ENCODE measurements at regions not wholly inside any gene's neighbourhood (a gene's known extent, or its start where the extent isn't known, plus 50 kb on each side); places are given as distances from the start of the nearest gene placed in this dataset.

DNA sequence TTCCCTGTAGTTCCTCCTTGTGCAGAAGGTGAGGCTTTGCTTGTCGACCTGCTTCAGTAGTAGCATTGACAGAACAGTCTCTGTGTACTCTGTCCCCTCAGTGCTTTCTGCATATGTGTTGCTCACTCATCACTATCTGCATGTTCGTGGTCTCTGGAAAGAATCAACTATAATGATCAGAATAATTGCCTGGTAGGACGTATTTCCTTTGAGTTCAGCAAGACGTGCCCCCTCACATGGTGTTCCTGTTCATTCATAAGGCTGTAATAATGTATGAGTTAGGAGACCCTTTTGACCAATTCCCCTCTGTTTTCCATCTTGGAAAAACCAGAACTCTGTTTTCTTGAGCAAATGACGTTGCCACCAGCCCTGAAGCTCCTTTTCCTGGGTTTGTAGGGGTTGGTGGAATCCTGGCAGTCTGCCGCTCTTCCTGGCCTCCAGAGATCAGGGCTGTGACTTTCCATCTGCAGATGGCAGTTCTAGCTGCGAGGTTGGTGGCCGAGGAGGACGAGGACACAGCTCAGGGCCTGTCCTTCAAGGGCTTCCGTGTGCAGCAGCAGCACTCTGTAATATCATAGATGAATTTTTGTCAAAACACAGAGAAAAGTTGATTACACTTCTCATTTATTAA lies 61.9 kb downstream of the EXOSC2 start:
- no peaks in the 10 kb centered on the region for H3K9me3 ChIP-seq (ENCODE audit: control insufficient read depth, low read depth, low read length)
- DNase-seq: no peak
- H3K4me3 ChIP-seq (ENCODE audit: low read length): no peak overlapping the region
- H3K36me3 ChIP-seq (ENCODE audit: control insufficient read depth, insufficient read depth, low read length): no peaks in the 10 kb centered on the region
- no peaks in the 10 kb centered on the region for H3K27me3 ChIP-seq (ENCODE audit: control insufficient read depth, insufficient read depth, low read length)
- H3K27ac ChIP-seq (ENCODE audit: low read length): no peak overlapping the region
- peaks cover 5% of the 10 kb centered on the region for H3K4me1 ChIP-seq (ENCODE audit: control insufficient read depth, insufficient read depth, low read length)
- no CpG with 5 or more reads among the region's 10 CpGs for WGBS (ENCODE audit: insufficient coverage, low lambda C conversion rate)

DNA sequence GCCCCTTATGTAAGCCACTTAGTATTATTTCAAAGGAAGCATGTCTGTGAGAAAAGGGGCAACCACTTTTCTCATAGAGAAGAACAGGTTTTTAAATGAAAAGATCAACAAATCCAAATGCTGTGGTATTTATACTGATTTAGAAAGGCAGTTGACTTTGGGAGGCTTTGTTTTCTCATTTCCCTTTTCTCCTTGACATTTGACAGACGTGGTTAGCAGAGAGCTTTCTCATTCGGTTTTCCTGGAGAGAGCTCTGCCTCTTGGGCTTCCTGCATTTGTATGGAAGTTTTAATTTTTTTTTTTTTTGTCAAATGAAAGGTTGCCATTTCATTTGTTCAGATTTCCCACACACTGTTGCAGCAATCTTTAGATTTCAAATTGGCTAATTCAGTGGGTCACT lies 62.5 kb downstream of the EXOSC2 start:
- Histone ChIP-seq H3K27me3 (ENCODE audit: control insufficient read depth, insufficient read depth, low read length) (no peaks in the 10 kb centered on the region), H3K4me1 (ENCODE audit: control insufficient read depth, insufficient read depth, low read length) (peaks cover 5% of the 10 kb centered on the region), H3K36me3 (ENCODE audit: control insufficient read depth, insufficient read depth, low read length) (no peaks in the 10 kb centered on the region), H3K4me3 (ENCODE audit: low read length) (no peak overlapping the region), H3K27ac (ENCODE audit: low read length) (no peak overlapping the region), H3K9me3 (ENCODE audit: control insufficient read depth, low read depth, low read length) (no peaks in the 10 kb centered on the region)
- no peak for DNase-seq
- 40% methylated on average over 1 of the region's 2 CpGs for WGBS (ENCODE audit: insufficient coverage, low lambda C conversion rate)

DNA sequence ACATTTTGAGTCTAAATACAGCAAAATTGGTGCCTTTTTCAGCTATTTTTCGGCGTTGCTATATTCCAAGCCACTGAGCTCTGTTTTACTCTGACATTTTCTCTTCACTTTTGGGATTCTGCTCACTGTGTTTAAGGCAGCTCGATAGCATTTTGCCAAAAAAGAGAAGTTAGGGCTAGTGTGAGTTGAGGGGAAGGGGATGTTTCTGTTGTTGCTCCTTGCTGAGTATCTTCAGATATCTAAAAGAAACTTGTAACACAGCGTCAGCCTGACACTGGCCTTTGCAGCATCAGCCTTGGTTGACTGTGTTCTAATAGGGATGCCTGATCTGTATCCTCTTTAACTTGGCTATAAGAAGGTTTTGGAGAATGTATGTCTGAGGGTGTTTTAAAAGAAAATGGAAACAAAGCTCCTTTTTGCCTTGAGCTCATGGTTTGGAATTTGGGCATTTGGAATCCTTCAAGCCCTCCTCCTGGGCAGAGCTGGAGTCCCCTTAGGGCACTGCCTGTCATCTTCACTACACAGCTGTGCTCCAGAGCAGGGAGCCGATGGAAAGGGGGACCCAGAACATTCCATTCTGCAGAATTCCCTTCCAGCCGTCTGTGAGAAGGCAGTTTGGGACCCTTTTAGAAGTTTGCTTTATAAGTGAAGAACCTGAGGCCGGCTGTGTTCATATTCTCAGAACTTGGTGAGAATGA lies 63.0 kb downstream of the EXOSC2 start:
- 70% methylated on average over 2 of the region's 7 CpGs for WGBS (ENCODE audit: insufficient coverage, low lambda C conversion rate)
- Histone ChIP-seq H3K27ac (ENCODE audit: low read length) (no peak overlapping the region), H3K27me3 (ENCODE audit: control insufficient read depth, insufficient read depth, low read length) (no peaks in the 10 kb centered on the region), H3K9me3 (ENCODE audit: control insufficient read depth, low read depth, low read length) (no peaks in the 10 kb centered on the region), H3K4me3 (ENCODE audit: low read length) (no peak overlapping the region), H3K4me1 (ENCODE audit: control insufficient read depth, insufficient read depth, low read length) (peaks cover 5% of the 10 kb centered on the region), H3K36me3 (ENCODE audit: control insufficient read depth, insufficient read depth, low read length) (no peaks in the 10 kb centered on the region)
- no peak for DNase-seq

DNA sequence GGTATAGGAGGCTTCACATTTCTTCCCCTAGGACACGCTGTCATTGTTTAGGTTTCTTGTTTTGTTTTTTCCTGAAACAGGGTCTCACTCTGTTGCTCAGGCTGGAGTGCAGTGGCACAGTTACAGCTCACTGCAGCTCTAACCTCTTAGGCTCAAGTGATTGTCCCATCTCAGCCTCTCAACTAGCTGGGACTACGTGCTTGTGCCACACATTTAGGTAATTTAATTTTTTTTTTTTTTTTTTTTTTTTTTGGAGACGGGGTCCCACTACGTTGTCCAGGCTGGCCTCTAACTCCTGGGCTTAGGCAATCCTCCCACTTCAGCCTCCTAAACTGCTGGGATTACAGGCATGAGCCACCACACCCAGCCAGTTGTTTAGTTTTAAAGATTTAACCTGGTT lies 66.2 kb downstream of the EXOSC2 start:
- H3K4me1 ChIP-seq (ENCODE audit: control insufficient read depth, insufficient read depth, low read length): peaks cover 2% of the 10 kb centered on the region
- H3K27ac ChIP-seq (ENCODE audit: low read length): no peak overlapping the region
- no peaks in the 10 kb centered on the region for H3K36me3 ChIP-seq (ENCODE audit: control insufficient read depth, insufficient read depth, low read length)
- H3K4me3 ChIP-seq (ENCODE audit: low read length): no peak overlapping the region
- no CpG with 5 or more reads among the region's 4 CpGs for WGBS (ENCODE audit: insufficient coverage, low lambda C conversion rate)
- H3K27me3 ChIP-seq (ENCODE audit: control insufficient read depth, insufficient read depth, low read length): no peaks in the 10 kb centered on the region
- no peak for DNase-seq
- H3K9me3 ChIP-seq (ENCODE audit: control insufficient read depth, low read depth, low read length): no peaks in the 10 kb centered on the region

DNA sequence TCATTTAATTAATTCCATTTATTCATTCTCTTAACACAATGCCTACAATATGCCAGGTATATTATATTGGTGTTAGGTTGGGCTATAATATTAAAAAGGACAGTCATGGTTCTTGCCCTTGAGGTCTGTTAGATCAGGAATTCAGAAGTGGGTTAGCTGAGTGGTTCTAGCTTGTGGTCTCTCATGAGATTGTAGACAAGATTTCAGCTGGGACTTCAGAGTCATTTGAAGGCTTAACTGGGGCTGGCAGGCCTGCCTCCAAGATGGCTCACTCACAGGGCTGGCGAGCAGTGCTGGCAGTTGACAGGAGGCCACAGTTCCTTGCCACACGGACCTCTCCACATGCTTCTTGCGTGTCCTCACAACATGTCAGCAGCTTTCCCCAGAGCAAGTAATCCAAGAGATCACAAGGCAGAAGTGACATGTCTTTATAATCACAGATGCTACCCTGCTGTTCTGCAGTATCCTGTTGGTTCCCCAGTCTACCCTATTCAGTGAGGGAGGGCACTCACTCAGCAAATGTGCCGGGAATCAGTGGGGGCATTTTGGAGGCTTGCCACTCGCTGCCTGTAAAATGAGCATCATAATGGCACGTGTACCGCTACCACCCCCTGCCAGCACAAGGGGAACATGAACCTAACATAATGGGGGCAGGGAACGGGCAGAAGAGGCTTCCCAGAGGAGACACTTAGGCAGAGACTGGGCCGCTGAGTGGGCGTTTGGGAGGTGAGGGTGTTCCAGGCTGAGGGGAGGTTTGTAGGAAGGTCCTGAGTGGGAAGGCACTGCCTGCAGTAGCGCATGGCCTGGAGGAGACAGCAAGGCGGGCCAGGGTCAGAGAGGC lies 70.0 kb downstream of the EXOSC2 start:
- WGBS (ENCODE audit: insufficient coverage, low lambda C conversion rate): no CpG with 5 or more reads among the region's 12 CpGs
- Histone ChIP-seq H3K9me3 (ENCODE audit: control insufficient read depth, low read depth, low read length) (no peaks in the 10 kb centered on the region), H3K4me3 (ENCODE audit: low read length) (no peak overlapping the region), H3K4me1 (ENCODE audit: control insufficient read depth, insufficient read depth, low read length) (peaks cover 31% of the 10 kb centered on the region), H3K36me3 (ENCODE audit: control insufficient read depth, insufficient read depth, low read length) (no peaks in the 10 kb centered on the region), H3K27me3 (ENCODE audit: control insufficient read depth, insufficient read depth, low read length) (no peaks in the 10 kb centered on the region), H3K27ac (ENCODE audit: low read length) (no peak overlapping the region)
- no peak for DNase-seq

DNA sequence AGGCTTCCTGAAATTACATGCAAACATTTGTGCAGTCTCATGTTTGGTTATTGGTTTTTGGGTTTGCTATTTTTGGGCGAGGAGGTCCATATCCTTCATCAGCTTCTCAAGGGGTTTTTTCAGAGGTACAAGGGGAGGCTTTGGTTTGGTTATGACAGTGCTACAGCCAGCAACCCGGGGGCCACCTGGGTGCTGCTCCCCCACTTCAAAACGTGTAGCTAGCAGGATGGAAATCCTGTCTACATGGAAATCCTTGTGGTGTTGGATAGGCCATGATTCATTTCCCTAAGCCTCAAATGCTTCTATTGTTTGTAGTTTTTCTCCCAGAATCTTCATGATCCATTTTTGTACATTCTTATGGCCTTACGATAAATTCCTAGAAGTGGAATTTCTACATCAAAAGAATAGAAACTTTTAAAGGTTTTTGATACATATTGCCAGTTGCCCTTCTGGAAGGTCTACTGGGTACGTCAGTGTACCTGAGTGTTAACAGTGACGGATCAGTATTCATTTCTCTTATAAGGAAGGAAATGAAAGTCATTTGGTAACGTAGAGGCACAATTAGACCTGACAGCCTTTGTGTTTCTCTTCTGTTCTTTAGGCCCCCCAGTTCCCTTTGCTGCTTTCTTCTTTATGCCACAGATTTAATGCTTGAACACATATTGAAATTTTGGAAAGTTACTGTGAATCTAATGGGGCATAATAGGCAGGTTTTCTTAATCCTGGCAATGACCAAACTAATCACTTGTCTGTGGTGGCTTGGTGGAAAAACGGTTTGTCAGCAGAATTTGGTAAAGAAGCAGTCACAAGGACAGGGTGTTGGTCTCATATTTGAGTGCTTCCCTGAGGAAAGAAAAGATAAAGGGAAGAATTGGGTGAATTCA lies 69.7 kb upstream of the ABL1 start:
- H3K27ac ChIP-seq (ENCODE audit: low read length): no peak overlapping the region
- no peaks in the 10 kb centered on the region for H3K27me3 ChIP-seq (ENCODE audit: control insufficient read depth, insufficient read depth, low read length)
- H3K4me1 ChIP-seq (ENCODE audit: control insufficient read depth, insufficient read depth, low read length): peaks cover 35% of the 10 kb centered on the region
- 100% methylated on average over 1 of the region's 8 CpGs for WGBS (ENCODE audit: insufficient coverage, low lambda C conversion rate)
- no peaks in the 10 kb centered on the region for H3K36me3 ChIP-seq (ENCODE audit: control insufficient read depth, insufficient read depth, low read length)
- DNase-seq: no peak
- H3K9me3 ChIP-seq (ENCODE audit: control insufficient read depth, low read depth, low read length): no peaks in the 10 kb centered on the region
- no peak overlapping the region for H3K4me3 ChIP-seq (ENCODE audit: low read length)

DNA sequence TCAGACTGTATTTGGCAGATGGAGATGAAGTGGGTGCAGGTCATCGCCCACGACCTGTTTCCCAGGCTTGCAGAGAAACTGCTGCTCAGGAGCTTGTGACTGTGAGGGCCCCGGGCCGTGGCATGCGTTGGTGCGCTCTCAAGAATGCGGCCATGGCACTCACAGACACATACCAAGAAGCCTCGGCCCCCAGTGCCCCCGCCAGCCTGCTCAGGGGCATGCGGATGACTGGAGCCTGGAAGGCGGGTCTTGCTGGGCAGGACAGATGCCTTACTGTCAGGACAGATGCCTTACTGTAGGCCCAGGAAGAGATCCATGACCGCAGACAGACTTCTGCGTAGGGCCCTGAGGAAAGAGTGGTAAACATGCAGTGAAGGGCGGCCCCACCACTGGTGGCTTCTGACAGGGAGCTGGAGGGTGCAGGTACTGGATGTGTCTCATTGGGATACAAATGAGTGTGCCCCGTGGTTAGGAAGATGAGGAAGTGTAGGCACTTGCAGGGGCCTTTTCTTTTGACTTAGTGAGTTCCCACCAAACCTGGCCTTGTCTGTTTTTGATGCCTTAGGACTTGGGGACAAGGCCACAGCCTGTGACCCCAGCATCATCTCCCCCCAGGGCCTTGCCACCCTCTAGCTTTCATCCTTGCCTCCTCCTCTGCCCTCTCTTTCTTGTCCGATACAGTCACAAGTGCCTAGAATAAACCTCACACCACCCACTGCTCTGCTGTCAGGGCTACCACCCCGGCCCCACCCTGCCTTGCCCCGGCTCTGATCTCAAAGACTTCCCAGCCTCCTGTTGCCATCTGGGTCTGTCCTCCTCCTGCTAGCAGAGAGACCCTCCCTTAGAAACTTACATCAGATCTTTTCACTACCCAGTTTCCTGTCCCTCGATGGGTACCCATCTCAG lies 68.8 kb upstream of the ABL1 start:
- Histone ChIP-seq H3K4me1 (ENCODE audit: control insufficient read depth, insufficient read depth, low read length) (peaks cover 39% of the 10 kb centered on the region), H3K4me3 (ENCODE audit: low read length) (no peak overlapping the region), H3K9me3 (ENCODE audit: control insufficient read depth, low read depth, low read length) (no peaks in the 10 kb centered on the region), H3K36me3 (ENCODE audit: control insufficient read depth, insufficient read depth, low read length) (no peaks in the 10 kb centered on the region), H3K27ac (ENCODE audit: low read length) (peak overlapping the region; percentile 77), H3K27me3 (ENCODE audit: control insufficient read depth, insufficient read depth, low read length) (no peaks in the 10 kb centered on the region)
- peak in 1 of 2 donors; percentile 50 for DNase-seq
- WGBS (ENCODE audit: insufficient coverage, low lambda C conversion rate): 76% methylated on average over 2 of the region's 19 CpGs

DNA sequence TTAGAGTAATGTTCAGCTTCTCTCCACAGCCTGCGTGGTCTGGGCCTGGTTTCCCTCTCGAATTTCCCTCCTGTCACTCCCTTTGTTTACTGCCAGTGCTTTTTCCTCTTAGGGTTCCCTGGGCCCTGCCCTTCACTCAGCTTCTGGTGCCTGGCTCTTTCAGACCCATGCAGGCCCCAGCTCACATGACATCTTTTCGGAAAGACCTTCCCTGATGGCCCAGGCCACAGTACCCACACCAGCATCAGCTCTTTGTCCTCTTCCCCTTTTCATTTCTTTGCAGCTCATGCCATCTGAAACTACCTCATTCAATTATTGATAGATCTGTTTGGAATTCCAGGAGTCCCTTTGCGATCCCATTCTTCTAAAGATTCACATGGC lies 68.1 kb upstream of the ABL1 start:
- H3K9me3 ChIP-seq (ENCODE audit: control insufficient read depth, low read depth, low read length): no peaks in the 10 kb centered on the region
- H3K27me3 ChIP-seq (ENCODE audit: control insufficient read depth, insufficient read depth, low read length): no peaks in the 10 kb centered on the region
- WGBS (ENCODE audit: insufficient coverage, low lambda C conversion rate): 50% methylated on average over 1 of the region's 4 CpGs
- H3K4me3 ChIP-seq (ENCODE audit: low read length): no peak overlapping the region
- peak in 1 of 2 donors; percentile 38 for DNase-seq
- no peaks in the 10 kb centered on the region for H3K36me3 ChIP-seq (ENCODE audit: control insufficient read depth, insufficient read depth, low read length)
- H3K27ac ChIP-seq (ENCODE audit: low read length): peak overlapping the region; percentile 77
- peaks cover 39% of the 10 kb centered on the region for H3K4me1 ChIP-seq (ENCODE audit: control insufficient read depth, insufficient read depth, low read length)

DNA sequence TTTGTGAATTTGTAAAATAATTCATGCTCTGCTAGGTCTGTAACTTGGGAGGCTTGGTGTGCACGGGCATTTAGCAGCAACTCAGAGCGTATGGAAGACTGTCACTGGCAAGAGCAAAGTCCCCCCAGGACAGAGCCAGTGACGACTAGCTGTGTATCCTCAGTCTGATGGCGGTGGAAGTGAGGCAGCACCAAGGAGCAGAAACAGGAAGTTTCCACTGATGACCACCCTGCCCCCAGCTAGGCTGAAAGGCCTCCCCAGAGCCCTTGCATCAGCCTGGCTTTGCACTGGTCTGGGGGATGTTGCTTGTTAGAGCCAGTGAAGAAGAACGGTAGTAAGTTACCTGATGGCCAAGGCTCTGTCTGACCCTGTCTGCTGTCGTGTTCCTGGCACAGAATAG lies 66.8 kb upstream of the ABL1 start:
- peak; percentile 70 to 86 for DNase-seq
- Histone ChIP-seq H3K4me1 (ENCODE audit: control insufficient read depth, insufficient read depth, low read length) (peaks cover 39% of the 10 kb centered on the region), H3K36me3 (ENCODE audit: control insufficient read depth, insufficient read depth, low read length) (no peaks in the 10 kb centered on the region), H3K27me3 (ENCODE audit: control insufficient read depth, insufficient read depth, low read length) (no peaks in the 10 kb centered on the region), H3K9me3 (ENCODE audit: control insufficient read depth, low read depth, low read length) (no peaks in the 10 kb centered on the region), H3K4me3 (ENCODE audit: low read length) (no peak overlapping the region), H3K27ac (ENCODE audit: low read length) (peak overlapping the region; percentile 77)
- WGBS (ENCODE audit: insufficient coverage, low lambda C conversion rate): no CpG with 5 or more reads among the region's 6 CpGs

All from large intestine (tissue), 3 donors.